ENCODE measurements at regions not wholly inside any gene's neighbourhood (a gene's known extent, or its start where the extent isn't known, plus 50 kb on each side); places are given as distances from the start of the nearest gene placed in this dataset.

GRCh38 chr2:236449167-236449761 is 120.4 kb upstream of the ACKR3 start:
- intact Hi-C loops (cut with micrococcal nuclease) = no loop called here
- no peaks in the 10 kb centered on the region for H3K9me3 ChIP-seq (ENCODE audit: control insufficient read depth in 1 of 2, insufficient read depth in 1 of 2, low read depth in 1 of 2, low read length in 2 of 2)
- H3K27me3 ChIP-seq (ENCODE audit: insufficient read depth, low read length) = peaks cover 18% of the 10 kb centered on the region
- no TSS peak for BruUV-seq (replicated peaks)
- peak; percentile 75 for ATAC-seq
- TF ChIP-seq SIN3A (IDR thresholded peaks at IDR 0.05; ENCODE audit: low read depth) (no peak), EZH2phosphoT487 (IDR thresholded peaks at IDR 0.05; ENCODE audit: borderline replicate concordance) (no peak), SRF (IDR thresholded peaks at IDR 0.05; ENCODE audit: low read depth) (no peak)
- H4K20me1 ChIP-seq (ENCODE audit: insufficient read depth) = no peaks in the 10 kb centered on the region
- H3K4me2 ChIP-seq (ENCODE audit: low read length) = no peak overlapping the region
- no peak overlapping the region for H3K27ac ChIP-seq (ENCODE audit: low read depth, low read length)
- no peaks in the 10 kb centered on the region for H3K9me2 ChIP-seq (ENCODE audit: insufficient read depth)
- ChIA-PET POLR2A (no interaction called here), CTCF (no interaction called here), RAD21 (ENCODE audit: low non-redundant PET in 1 of 2, low total read pairs in 2 of 2, uncharacterized antibody in 2 of 2, unreplicated experiment in 2 of 2) (no interaction called here)
- no peak for DNase-seq (ENCODE audit: low read depth, low spot score)
- peaks cover 0 to 5% of the 10 kb centered on the region in 2 experiments; a peak in 2 of 4 replicates for H3K4me1 ChIP-seq (ENCODE audit: control insufficient read depth in 1 of 2, insufficient read depth in 2 of 2, low read length in 2 of 2)
- no peaks in the 10 kb centered on the region for H3K79me2 ChIP-seq (ENCODE audit: insufficient read depth, low read length)
- H3K9ac ChIP-seq (ENCODE audit: low read length) = no peak overlapping the region
- no peak overlapping the region for H3K4me3 ChIP-seq (replicated peaks in 1 of 2; ENCODE audit: low read depth in 1 of 2, low read length in 2 of 2)
- no peaks in the 10 kb centered on the region for H3K36me3 ChIP-seq (ENCODE audit: control insufficient read depth in 1 of 2, insufficient read depth in 2 of 2, low read length in 2 of 2)
- H2AFZ ChIP-seq (ENCODE audit: low read depth, low read length, poor library complexity, severe bottlenecking) = peak overlapping the region; percentile 47

DNA sequence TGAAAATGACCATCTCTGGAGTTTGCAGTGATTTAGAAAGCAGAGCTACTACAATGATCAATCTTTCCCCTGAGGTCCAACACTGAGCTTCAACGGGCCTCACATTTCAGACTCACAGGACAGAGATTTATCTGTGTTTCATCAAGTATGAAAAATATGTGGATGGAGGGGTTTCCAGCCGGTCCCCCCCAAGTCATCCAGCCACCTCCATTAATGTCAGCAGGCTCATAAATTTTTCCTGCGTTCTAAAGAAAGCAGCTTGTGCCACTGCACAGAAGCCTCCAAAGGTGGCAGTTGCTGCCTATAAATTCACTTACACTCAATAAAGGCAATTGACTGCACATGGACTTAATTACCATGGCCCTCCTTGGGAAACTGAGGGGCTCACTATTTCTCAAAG is 117.4 kb upstream of the ACKR3 start:
- intact Hi-C loops (cut with micrococcal nuclease) = no loop called here
- H3K9me3 ChIP-seq (ENCODE audit: control insufficient read depth in 1 of 2, insufficient read depth in 1 of 2, low read depth in 1 of 2, low read length in 2 of 2) = no peaks in the 10 kb centered on the region
- ChIA-PET CTCF (no interaction called here), RAD21 (ENCODE audit: low non-redundant PET in 1 of 2, low total read pairs in 2 of 2, uncharacterized antibody in 2 of 2, unreplicated experiment in 2 of 2) (no interaction called here), POLR2A (no interaction called here)
- no peaks in the 10 kb centered on the region for H4K20me1 ChIP-seq (ENCODE audit: insufficient read depth)
- no TSS peak for BruUV-seq (replicated peaks)
- peaks cover 0 to 5% of the 10 kb centered on the region in 2 experiments; a peak in 2 of 4 replicates for H3K4me1 ChIP-seq (ENCODE audit: control insufficient read depth in 1 of 2, insufficient read depth in 2 of 2, low read length in 2 of 2)
- H3K79me2 ChIP-seq (ENCODE audit: insufficient read depth, low read length) = no peaks in the 10 kb centered on the region
- no peak overlapping the region for H3K9ac ChIP-seq (ENCODE audit: low read length)
- no peak overlapping the region for H3K4me2 ChIP-seq (ENCODE audit: low read length)
- DNase-seq (ENCODE audit: low read depth, low spot score) (no peak), ATAC-seq (no peak)
- H3K27ac ChIP-seq (ENCODE audit: low read depth, low read length) = no peak overlapping the region
- H3K36me3 ChIP-seq (ENCODE audit: control insufficient read depth in 1 of 2, insufficient read depth in 2 of 2, low read length in 2 of 2) = no peaks in the 10 kb centered on the region
- H3K9me2 ChIP-seq (ENCODE audit: insufficient read depth) = no peaks in the 10 kb centered on the region
- TF ChIP-seq MAX (IDR thresholded peaks at IDR 0.05) (no peak), JUND (IDR thresholded peaks at IDR 0.05) (no peak), POLR2A (IDR thresholded peaks at IDR 0.05; ENCODE audit: borderline replicate concordance, extremely low read depth, insufficient read depth, insufficient read length) (no peak), REST (IDR thresholded peaks at IDR 0.05; ENCODE audit: low read depth) (no peak), CBX3 (IDR thresholded peaks at IDR 0.05; ENCODE audit: low read depth) (no peak), CTCF (IDR thresholded peaks at IDR 0.05 in 2 of 3, conservative IDR thresholded peaks at IDR 0.05 in 1 of 3; ENCODE audit: borderline replicate concordance in 1 of 3, insufficient read depth in 1 of 3, low read depth in 2 of 3, low read length in 2 of 3) (no peak), ZNF274 (IDR thresholded peaks at IDR 0.05; ENCODE audit: low read depth, low read length) (no peak), RAD21 (IDR thresholded peaks at IDR 0.05; ENCODE audit: low read depth) (no peak)
- TF ChIP-seq, protein P1, sequence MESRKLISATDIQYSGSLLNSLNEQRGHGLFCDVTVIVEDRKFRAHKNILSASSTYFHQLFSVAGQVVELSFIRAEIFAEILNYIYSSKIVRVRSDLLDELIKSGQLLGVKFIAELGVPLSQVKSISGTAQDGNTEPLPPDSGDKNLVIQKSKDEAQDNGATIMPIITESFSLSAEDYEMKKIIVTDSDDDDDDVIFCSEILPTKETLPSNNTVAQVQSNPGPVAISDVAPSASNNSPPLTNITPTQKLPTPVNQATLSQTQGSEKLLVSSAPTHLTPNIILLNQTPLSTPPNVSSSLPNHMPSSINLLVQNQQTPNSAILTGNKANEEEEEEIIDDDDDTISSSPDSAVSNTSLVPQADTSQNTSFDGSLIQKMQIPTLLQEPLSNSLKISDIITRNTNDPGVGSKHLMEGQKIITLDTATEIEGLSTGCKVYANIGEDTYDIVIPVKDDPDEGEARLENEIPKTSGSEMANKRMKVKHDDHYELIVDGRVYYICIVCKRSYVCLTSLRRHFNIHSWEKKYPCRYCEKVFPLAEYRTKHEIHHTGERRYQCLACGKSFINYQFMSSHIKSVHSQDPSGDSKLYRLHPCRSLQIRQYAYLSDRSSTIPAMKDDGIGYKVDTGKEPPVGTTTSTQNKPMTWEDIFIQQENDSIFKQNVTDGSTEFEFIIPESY (IDR thresholded peaks at IDR 0.05; ENCODE audit: extremely low read depth, insufficient replicate concordance, low read length) = no peak
- no peak overlapping the region for H2AFZ ChIP-seq (ENCODE audit: low read depth, low read length, poor library complexity, severe bottlenecking)
- H3K4me3 ChIP-seq (replicated peaks in 1 of 2; ENCODE audit: low read depth in 1 of 2, low read length in 2 of 2) = no peak overlapping the region
- peaks cover 31% of the 10 kb centered on the region for H3K27me3 ChIP-seq (ENCODE audit: insufficient read depth, low read length)
